CD14-positive monocyte (primary cell): ENCODE measurements at regions not wholly inside any gene's neighbourhood (a gene's known extent, or its start where the extent isn't known, plus 50 kb on each side); places are given as distances from the start of the nearest gene placed in this dataset.
A peak's percentile ranks its signal among the peaks of the same experiment; 100 is the strongest.

Experiments used
- DNase-seq, 3 donors: peaks; one replicate each; pipeline ENCODE4 v3.0.0-alpha.2; 2011 to 2022
- H2AFZ ChIP-seq: 2 replicates; pipeline ENCODE4 v1.6.0; 2012; ENCODE audit warnings: mild to moderate bottlenecking, low read depth, low read length, inconsistent platforms; ENCODE audit not compliant: insufficient read depth, poor library complexity, severe bottlenecking
- H3K27ac ChIP-seq, 2 donors: 1 replicate in 1 of 2; 2 replicates in 1 of 2; pipeline ENCODE4 v1.5.1; 2012 to 2013; ENCODE audit warnings: low read length in 2 of 2, control low read depth in 1 of 2, inconsistent platforms in 1 of 2, low read depth in 1 of 2, mild to moderate bottlenecking in 1 of 2
- H3K27me3 ChIP-seq, 2 donors: one replicate each; pipeline versions ENCODE4 v1.6.0 to v1.6.1; 2011 to 2013; ENCODE audit warnings: low read length in 2 of 2; ENCODE audit not compliant: control insufficient read depth in 2 of 2, insufficient read depth in 2 of 2
- H3K36me3 ChIP-seq, 2 donors: replicated peaks in 1 of 2; 1 replicate in 1 of 2; 2 replicates in 1 of 2; pipeline versions ENCODE4 v1.5.1 to v1.6.1; 2012 to 2013; ENCODE audit warnings: low read length in 2 of 2, control low read depth in 1 of 2, inconsistent platforms in 1 of 2, mild to moderate bottlenecking in 1 of 2; ENCODE audit not compliant: insufficient read depth in 2 of 2, control insufficient read depth in 1 of 2
- H3K4me1 ChIP-seq, 2 donors: 1 replicate in 1 of 2; 2 replicates in 1 of 2; pipeline versions ENCODE4 v1.5.1 to v1.6.1; 2012 to 2013; ENCODE audit warnings: low read length in 2 of 2, control low read depth in 1 of 2, inconsistent platforms in 1 of 2, mild to moderate bottlenecking in 1 of 2, moderate library complexity in 1 of 2; ENCODE audit not compliant: insufficient read depth in 2 of 2, control insufficient read depth in 1 of 2
- H3K4me2 ChIP-seq: replicated peaks from 2 replicates; pipeline ENCODE3; 2012; ENCODE audit warnings: low read length, moderate library complexity, mild to moderate bottlenecking; ENCODE audit not compliant: poor library complexity, severe bottlenecking; ENCODE audit errors: extremely low read depth
- H3K4me3 ChIP-seq, 3 experiments: fragments of 200-600 bp in 1 of 3; sonication (generic) in 1 of 3; replicated peaks in 1 of 3; 1 replicate in 2 of 3; 2 replicates in 1 of 3; pipeline ENCODE4 v1.5.1; 2011 to 2013; ENCODE audit warnings: low read length in 3 of 3, mild to moderate bottlenecking in 3 of 3, control low read depth in 2 of 3, low read depth in 2 of 3, inconsistent platforms in 1 of 3, moderate library complexity in 1 of 3
- H3K79me2 ChIP-seq: 2 replicates; pipeline ENCODE4 v1.6.0; 2012; ENCODE audit warnings: mild to moderate bottlenecking, control low read depth, inconsistent platforms, low read length, moderate library complexity; ENCODE audit not compliant: insufficient read depth
- H3K9ac ChIP-seq: 2 replicates; pipeline ENCODE4 v1.6.0; 2017; ENCODE audit warnings: low read length, mild to moderate bottlenecking; ENCODE audit not compliant: insufficient read depth, poor library complexity, severe bottlenecking
- H3K9me3 ChIP-seq, 2 donors: replicated peaks in 1 of 2; 1 replicate in 1 of 2; 2 replicates in 1 of 2; pipeline versions ENCODE4 v1.5.1 to v1.6.1; 2012 to 2013; ENCODE audit warnings: low read length in 2 of 2, control low read depth in 1 of 2; ENCODE audit not compliant: control insufficient read depth in 1 of 2, insufficient read depth in 1 of 2
- H4K20me1 ChIP-seq: 2 replicates; pipeline ENCODE4 v1.6.0; 2012; ENCODE audit warnings: mild to moderate bottlenecking, low read length, control low read depth, moderate library complexity; ENCODE audit not compliant: insufficient read depth
- H3K27ac Mint-ChIP-seq, 7 donors: one replicate each; pipeline ENCODE4 v1.8.0; 2020; ENCODE audit warnings: mild to moderate bottlenecking in 7 of 7, mixed read lengths in 7 of 7, moderate library complexity in 6 of 7, inconsistent platforms in 2 of 7
- H3K27me3 Mint-ChIP-seq, 3 donors: one replicate each; pipeline ENCODE4 v1.8.0; 2021 to 2022; ENCODE audit warnings: low read depth in 3 of 3, mild to moderate bottlenecking in 3 of 3, mixed read lengths in 3 of 3, moderate library complexity in 3 of 3, inconsistent platforms in 1 of 3
- H3K36me3 Mint-ChIP-seq, 2 donors: one replicate each; pipeline ENCODE4 v1.8.0; 2020; ENCODE audit warnings: mixed read lengths in 2 of 2, inconsistent platforms in 1 of 2, mild to moderate bottlenecking in 1 of 2
- H3K4me1 Mint-ChIP-seq: one replicate; pipeline ENCODE4 v1.8.0; 2020; ENCODE audit warnings: mild to moderate bottlenecking, mixed read lengths
- H3K4me3 Mint-ChIP-seq, 2 donors: one replicate each; pipeline ENCODE4 v1.8.0; 2020; ENCODE audit warnings: mild to moderate bottlenecking in 2 of 2, mixed read lengths in 2 of 2, moderate library complexity in 1 of 2
- H3K9me3 Mint-ChIP-seq, 7 donors: one replicate each; pipeline ENCODE4 v1.8.0; 2020 to 2022; ENCODE audit warnings: mixed read lengths in 7 of 7, mild to moderate bottlenecking in 6 of 7, moderate library complexity in 6 of 7, inconsistent platforms in 2 of 7
- WGBS: methylation state at CpG from one replicate; pipeline ENCODE4 v1.1.5; 2013; ENCODE audit warnings: missing lambda C conversion rate; ENCODE audit not compliant: insufficient coverage; 5-methylcytosine and 5-hydroxymethylcytosine counted together
- intact Hi-C, 2 donors: fragments of 100-400 bp; cut with micrococcal nuclease; formaldehyde crosslinking; loops; one replicate each; pipeline versions ENCODE4 v1.15.0 to v1.15.1; 2023
- TF ChIP-seq, protein P1 (sequence below): fragments of 200-600 bp; IDR thresholded peaks from one replicate; pipeline ENCODE4 v1.8.0; 2022; ENCODE audit warnings: antibody characterized with exemption, mild to moderate bottlenecking

DNA sequence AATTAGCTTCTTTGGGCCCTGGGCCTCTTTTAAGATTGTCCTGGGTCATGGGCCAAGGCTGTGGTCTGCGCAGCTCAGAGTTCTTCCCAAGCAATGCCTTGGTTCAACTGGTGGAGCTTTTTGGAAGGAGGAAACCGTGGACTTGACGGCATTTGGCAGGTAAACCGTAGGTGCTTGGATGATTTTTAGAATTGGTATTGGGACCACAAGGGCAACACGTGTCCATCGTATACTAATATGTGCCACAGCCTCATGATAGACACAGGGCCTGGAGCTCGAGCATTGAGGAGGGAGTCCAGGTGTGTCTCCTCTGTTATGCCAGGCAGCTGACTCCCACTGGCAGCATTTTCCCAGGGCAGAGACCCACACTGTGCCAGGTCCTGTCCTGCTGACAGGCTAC lies 120.9 kb upstream of the PITX1 start:
- intact Hi-C loops, result loop anchor here in 1 of 2 donors (10.0 kb wide), 1 partner anchor 240 kb away; no protein-coding TSS in a partner anchor
- Histone ChIP-seq H3K4me1 (peaks cover 3 to 18% of the 10 kb centered on the region in 2 donors), H3K36me3 (no peaks in the 10 kb centered on the region), H3K4me2 (no peak overlapping the region), H4K20me1 (no peaks in the 10 kb centered on the region), H3K4me3 (no peak overlapping the region), H3K79me2 (no peaks in the 10 kb centered on the region), H2AFZ (no peak overlapping the region), H3K27me3 (peaks cover 0 to 5% of the 10 kb centered on the region in 2 donors), H3K9me3 (peaks cover 2 to 9% of the 10 kb centered on the region in 2 donors), H3K9ac (no peak overlapping the region), H3K27ac (no peak overlapping the region)
- Mint-ChIP-seq H3K27ac (peak overlapping the region in 1 of 7 donors; percentile 77), H3K9me3 (peaks cover 5 to 25% (median 10%) of the 10 kb centered on the region in 7 donors), H3K4me3 (no peak overlapping the region), H3K36me3 (no peaks in the 10 kb centered on the region), H3K4me1 (peaks cover 20% of the 10 kb centered on the region), H3K27me3 (peaks cover 2 to 12% (median 10%) of the 10 kb centered on the region in 3 donors)
- WGBS, result 94% methylated on average over 7 of the region's 7 CpGs
- TF ChIP-seq, protein P1, sequence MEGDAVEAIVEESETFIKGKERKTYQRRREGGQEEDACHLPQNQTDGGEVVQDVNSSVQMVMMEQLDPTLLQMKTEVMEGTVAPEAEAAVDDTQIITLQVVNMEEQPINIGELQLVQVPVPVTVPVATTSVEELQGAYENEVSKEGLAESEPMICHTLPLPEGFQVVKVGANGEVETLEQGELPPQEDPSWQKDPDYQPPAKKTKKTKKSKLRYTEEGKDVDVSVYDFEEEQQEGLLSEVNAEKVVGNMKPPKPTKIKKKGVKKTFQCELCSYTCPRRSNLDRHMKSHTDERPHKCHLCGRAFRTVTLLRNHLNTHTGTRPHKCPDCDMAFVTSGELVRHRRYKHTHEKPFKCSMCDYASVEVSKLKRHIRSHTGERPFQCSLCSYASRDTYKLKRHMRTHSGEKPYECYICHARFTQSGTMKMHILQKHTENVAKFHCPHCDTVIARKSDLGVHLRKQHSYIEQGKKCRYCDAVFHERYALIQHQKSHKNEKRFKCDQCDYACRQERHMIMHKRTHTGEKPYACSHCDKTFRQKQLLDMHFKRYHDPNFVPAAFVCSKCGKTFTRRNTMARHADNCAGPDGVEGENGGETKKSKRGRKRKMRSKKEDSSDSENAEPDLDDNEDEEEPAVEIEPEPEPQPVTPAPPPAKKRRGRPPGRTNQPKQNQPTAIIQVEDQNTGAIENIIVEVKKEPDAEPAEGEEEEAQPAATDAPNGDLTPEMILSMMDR, result no peak
- no peak for DNase-seq

DNA sequence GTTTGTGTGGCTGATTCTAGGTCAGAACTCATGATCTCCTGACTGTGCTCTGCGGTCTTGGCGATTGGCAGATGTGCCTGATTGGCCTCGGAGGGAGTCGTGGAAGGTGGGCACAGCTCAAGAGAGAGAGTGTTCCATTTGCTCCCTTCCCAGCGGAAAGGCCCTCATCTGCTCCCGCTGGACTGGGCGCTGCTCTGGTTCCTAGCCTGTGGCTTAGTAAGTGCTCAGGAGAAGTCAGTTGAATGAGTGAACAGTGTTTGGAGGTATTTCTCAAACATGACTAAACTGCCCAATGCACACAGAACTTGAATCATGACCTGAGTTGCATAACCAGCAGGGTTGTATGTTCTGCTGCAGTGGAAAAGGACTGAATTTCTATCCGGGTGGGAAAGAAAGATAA lies 120.2 kb upstream of the PITX1 start:
- Mint-ChIP-seq H3K4me1 (peaks cover 20% of the 10 kb centered on the region), H3K27me3 (peaks cover 2 to 12% (median 10%) of the 10 kb centered on the region in 3 donors), H3K27ac (peak overlapping the region in 1 of 7 donors; percentile 8), H3K36me3 (no peaks in the 10 kb centered on the region), H3K4me3 (no peak overlapping the region), H3K9me3 (peaks cover 2 to 23% (median 10%) of the 10 kb centered on the region in 7 donors)
- TF ChIP-seq, protein P1, result no peak
- no peaks in the 10 kb centered on the region for H3K79me2 ChIP-seq
- H3K4me2 ChIP-seq, result no peak overlapping the region
- no peak overlapping the region for H3K27ac ChIP-seq
- H3K4me3 ChIP-seq, result no peak overlapping the region
- H4K20me1 ChIP-seq, result no peaks in the 10 kb centered on the region
- 92% methylated on average over 2 of the region's 8 CpGs for WGBS
- no peak overlapping the region for H3K9ac ChIP-seq
- DNase-seq, result peak in 2 of 3 donors; percentile 38
- no peak overlapping the region for H2AFZ ChIP-seq
- H3K4me1 ChIP-seq, result peaks cover 3 to 18% of the 10 kb centered on the region in 2 donors
- H3K9me3 ChIP-seq, result peaks cover 2 to 9% of the 10 kb centered on the region in 2 donors
- H3K27me3 ChIP-seq, result peaks cover 0 to 2% of the 10 kb centered on the region in 2 donors
- H3K36me3 ChIP-seq, result no peaks in the 10 kb centered on the region
- intact Hi-C loops, result loop anchor here in 1 of 2 donors (10.0 kb wide), 1 partner anchor 239 kb away; no protein-coding TSS in a partner anchor
